OCI-LY1 (cell line): ENCODE measurements at regions not wholly inside any gene's neighbourhood (a gene's known extent, or its start where the extent isn't known, plus 50 kb on each side); places are given as distances from the start of the nearest gene placed in this dataset.

Experiments
- EZH2 ChIP-seq: fragments of 200-600 bp; sonication (generic), shearing (Covaris generic); IDR thresholded peaks from 2 replicates; pipeline ENCODE4 v1.8.0; 2017; ENCODE audit warnings: borderline replicate concordance, mixed run types, mild to moderate bottlenecking, antibody characterized with exemption, low read length, moderate library complexity, mixed read lengths
- TF ChIP-seq, protein P1 (sequence below): fragments of 200-600 bp; sonication (generic), shearing (Covaris generic); IDR thresholded peaks from 2 replicates; pipeline ENCODE4 v1.5.1; 2017; ENCODE audit warnings: mild to moderate bottlenecking, antibody characterized with exemption, low read length, moderate library complexity, mixed read lengths

DNA sequence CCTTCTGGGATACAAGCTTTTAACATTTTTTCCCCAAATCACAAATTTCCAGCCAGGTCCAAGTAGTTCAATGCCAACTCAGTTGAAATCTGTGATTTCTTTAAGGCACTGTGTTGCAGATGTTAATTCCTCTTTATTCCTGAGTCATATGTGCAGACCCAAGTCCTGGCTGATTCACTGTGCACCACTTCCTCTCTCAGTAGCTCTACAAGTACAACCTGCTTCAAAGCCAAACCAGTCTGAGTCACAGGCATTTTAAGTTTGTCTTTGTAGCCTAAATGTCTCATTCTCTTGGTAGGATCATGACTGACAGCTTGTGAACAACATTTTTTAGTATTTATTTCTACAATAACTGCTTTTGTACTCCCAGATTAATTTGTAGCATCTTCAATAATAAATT lies 165.6 kb upstream of the S100G start:
- TF ChIP-seq, protein P1, sequence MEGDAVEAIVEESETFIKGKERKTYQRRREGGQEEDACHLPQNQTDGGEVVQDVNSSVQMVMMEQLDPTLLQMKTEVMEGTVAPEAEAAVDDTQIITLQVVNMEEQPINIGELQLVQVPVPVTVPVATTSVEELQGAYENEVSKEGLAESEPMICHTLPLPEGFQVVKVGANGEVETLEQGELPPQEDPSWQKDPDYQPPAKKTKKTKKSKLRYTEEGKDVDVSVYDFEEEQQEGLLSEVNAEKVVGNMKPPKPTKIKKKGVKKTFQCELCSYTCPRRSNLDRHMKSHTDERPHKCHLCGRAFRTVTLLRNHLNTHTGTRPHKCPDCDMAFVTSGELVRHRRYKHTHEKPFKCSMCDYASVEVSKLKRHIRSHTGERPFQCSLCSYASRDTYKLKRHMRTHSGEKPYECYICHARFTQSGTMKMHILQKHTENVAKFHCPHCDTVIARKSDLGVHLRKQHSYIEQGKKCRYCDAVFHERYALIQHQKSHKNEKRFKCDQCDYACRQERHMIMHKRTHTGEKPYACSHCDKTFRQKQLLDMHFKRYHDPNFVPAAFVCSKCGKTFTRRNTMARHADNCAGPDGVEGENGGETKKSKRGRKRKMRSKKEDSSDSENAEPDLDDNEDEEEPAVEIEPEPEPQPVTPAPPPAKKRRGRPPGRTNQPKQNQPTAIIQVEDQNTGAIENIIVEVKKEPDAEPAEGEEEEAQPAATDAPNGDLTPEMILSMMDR, result no peak
- no peak for TF ChIP-seq EZH2
